ENCODE measurements at regions not wholly inside any gene's neighbourhood (a gene's known extent, or its start where the extent isn't known, plus 50 kb on each side); places are given as distances from the start of the nearest gene placed in this dataset.

DNA sequence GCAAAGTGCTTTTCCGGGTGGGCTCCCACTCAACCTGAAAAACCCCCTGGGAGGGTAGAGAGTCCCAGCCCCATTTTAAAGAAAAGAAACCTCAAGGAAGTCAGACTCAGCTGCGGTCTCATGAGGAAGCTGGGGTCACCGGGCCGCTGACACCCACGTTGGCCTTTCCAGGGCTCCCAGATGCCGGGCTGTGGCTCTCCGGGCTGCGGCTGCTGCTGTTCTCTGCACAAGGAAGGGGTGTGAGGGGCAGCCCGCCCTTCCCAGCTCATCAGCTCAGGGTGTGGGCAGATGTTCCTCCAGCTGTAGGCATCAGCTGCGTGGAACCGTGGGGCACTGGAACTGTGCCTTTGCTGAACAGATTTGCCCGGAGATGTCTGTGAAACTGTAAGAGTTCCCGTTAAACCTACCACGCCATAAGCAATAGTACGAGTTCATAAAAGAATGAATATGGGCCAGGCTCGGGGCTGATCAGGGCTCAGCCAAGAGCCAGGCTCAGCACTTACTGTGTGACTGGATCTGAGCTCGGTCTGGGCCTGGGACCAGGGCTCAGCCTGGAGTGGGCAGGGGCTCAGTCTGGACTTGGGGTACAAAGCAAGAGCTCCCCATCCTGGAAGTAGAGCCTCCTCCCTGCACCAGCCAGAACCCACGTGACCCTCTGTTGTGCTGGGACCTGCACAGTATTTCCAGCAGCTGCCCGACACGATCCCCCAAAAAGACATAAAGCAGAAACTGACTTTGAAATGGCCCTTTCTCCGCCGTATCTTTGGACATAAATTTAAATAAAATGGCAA is 130.2 kb upstream of the PPP1R26 start:
- POLR2A ChIA-PET: no interaction called here
- H3K4me1 ChIP-seq: no peaks in the 10 kb centered on the region
- no peak overlapping the region for H3K27ac Mint-ChIP-seq (ENCODE audit: unreplicated experiment)
- no peaks in the 10 kb centered on the region for H3K27me3 ChIP-seq (replicated peaks; ENCODE audit: control insufficient read depth, insufficient read depth, low read length)
- intact Hi-C loops (cut with micrococcal nuclease; ENCODE audit: unreplicated experiment): loop anchor here (10.0 kb wide), 2 partner anchors 55 to 105 kb away; no protein-coding TSS in a partner anchor
- H3K36me3 ChIP-seq (ENCODE audit: control insufficient read depth, insufficient read depth, low read length): no peaks in the 10 kb centered on the region
- no TSS peak for BruUV-seq (replicated peaks)
- no peaks in the 10 kb centered on the region for H3K9me3 Mint-ChIP-seq (ENCODE audit: unreplicated experiment)
- no peak overlapping the region for H3K4me3 ChIP-seq (ENCODE audit: low read depth, low read length)
- CTCF ChIA-PET: no interaction called here
- DNase-seq: no peak
- no peak overlapping the region for H3K4me3 Mint-ChIP-seq (ENCODE audit: unreplicated experiment)
- H3K36me3 Mint-ChIP-seq (ENCODE audit: insufficient read depth, unreplicated experiment): no peaks in the 10 kb centered on the region
- H3K27me3 Mint-ChIP-seq (ENCODE audit: insufficient read depth, unreplicated experiment): peaks cover 19% of the 10 kb centered on the region
- TF ChIP-seq, protein P1, sequence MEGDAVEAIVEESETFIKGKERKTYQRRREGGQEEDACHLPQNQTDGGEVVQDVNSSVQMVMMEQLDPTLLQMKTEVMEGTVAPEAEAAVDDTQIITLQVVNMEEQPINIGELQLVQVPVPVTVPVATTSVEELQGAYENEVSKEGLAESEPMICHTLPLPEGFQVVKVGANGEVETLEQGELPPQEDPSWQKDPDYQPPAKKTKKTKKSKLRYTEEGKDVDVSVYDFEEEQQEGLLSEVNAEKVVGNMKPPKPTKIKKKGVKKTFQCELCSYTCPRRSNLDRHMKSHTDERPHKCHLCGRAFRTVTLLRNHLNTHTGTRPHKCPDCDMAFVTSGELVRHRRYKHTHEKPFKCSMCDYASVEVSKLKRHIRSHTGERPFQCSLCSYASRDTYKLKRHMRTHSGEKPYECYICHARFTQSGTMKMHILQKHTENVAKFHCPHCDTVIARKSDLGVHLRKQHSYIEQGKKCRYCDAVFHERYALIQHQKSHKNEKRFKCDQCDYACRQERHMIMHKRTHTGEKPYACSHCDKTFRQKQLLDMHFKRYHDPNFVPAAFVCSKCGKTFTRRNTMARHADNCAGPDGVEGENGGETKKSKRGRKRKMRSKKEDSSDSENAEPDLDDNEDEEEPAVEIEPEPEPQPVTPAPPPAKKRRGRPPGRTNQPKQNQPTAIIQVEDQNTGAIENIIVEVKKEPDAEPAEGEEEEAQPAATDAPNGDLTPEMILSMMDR (IDR thresholded peaks at IDR 0.05; ENCODE audit: insufficient read depth in 1 of 2, low read depth in 1 of 2, low read length in 1 of 2, severe bottlenecking in 1 of 2, unreplicated experiment in 1 of 2): no peak
- H3K9me3 ChIP-seq: no peaks in the 10 kb centered on the region
- no peaks in the 10 kb centered on the region for H3K4me1 Mint-ChIP-seq (ENCODE audit: low read depth, unreplicated experiment)

GRCh38 chr9:135350003-135350315 is 129.6 kb upstream of the PPP1R26 start:
- Mint-ChIP-seq H3K9me3 (ENCODE audit: unreplicated experiment) (no peaks in the 10 kb centered on the region), H3K4me3 (ENCODE audit: unreplicated experiment) (no peak overlapping the region), H3K36me3 (ENCODE audit: insufficient read depth, unreplicated experiment) (no peaks in the 10 kb centered on the region), H3K27me3 (ENCODE audit: insufficient read depth, unreplicated experiment) (peaks cover 19% of the 10 kb centered on the region), H3K27ac (ENCODE audit: unreplicated experiment) (no peak overlapping the region), H3K4me1 (ENCODE audit: low read depth, unreplicated experiment) (no peaks in the 10 kb centered on the region)
- no peaks in the 10 kb centered on the region for H3K36me3 ChIP-seq (ENCODE audit: control insufficient read depth, insufficient read depth, low read length)
- DNase-seq: no peak
- CTCF ChIA-PET: no interaction called here
- no TSS peak for BruUV-seq (replicated peaks)
- H3K27me3 ChIP-seq (replicated peaks; ENCODE audit: control insufficient read depth, insufficient read depth, low read length): no peaks in the 10 kb centered on the region
- POLR2A ChIA-PET: no interaction called here
- no peaks in the 10 kb centered on the region for H3K9me3 ChIP-seq
- H3K4me3 ChIP-seq (ENCODE audit: low read depth, low read length): no peak overlapping the region
- TF ChIP-seq, protein P1 (IDR thresholded peaks at IDR 0.05; ENCODE audit: insufficient read depth in 1 of 2, low read depth in 1 of 2, low read length in 1 of 2, severe bottlenecking in 1 of 2, unreplicated experiment in 1 of 2): no peak
- H3K4me1 ChIP-seq: no peaks in the 10 kb centered on the region
- intact Hi-C loops (cut with micrococcal nuclease; ENCODE audit: unreplicated experiment): no loop called here

DNA sequence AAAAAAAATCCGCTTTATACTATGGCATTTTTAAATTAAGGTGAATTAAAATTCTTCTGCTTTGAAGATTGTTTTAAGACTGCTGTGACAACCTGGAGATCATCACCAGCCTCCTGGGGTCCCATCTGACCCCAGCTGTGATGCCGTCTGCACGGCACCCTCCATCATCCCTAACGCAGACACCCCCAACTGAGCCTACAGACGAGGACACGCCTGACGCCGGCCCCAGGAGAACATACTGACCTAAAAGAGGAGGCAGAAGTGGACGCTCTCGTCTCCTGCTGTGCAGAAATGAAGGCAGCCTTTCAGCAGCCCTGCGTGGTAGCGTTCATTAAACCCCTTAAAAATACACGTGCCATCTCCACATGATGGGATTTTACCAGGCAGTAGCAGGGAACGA is 125.6 kb upstream of the PPP1R26 start:
- POLR2A ChIA-PET: no interaction called here
- CTCF ChIA-PET: no interaction called here
- Histone ChIP-seq H3K27me3 (replicated peaks; ENCODE audit: control insufficient read depth, insufficient read depth, low read length) (no peaks in the 10 kb centered on the region), H3K4me3 (ENCODE audit: low read depth, low read length) (no peak overlapping the region), H3K4me1 (no peaks in the 10 kb centered on the region), H3K9me3 (no peaks in the 10 kb centered on the region), H3K36me3 (ENCODE audit: control insufficient read depth, insufficient read depth, low read length) (no peaks in the 10 kb centered on the region)
- no peak overlapping the region for H3K27ac Mint-ChIP-seq (ENCODE audit: unreplicated experiment)
- H3K9me3 Mint-ChIP-seq (ENCODE audit: unreplicated experiment): no peaks in the 10 kb centered on the region
- no TSS peak for BruUV-seq (replicated peaks)
- TF ChIP-seq, protein P1 (IDR thresholded peaks at IDR 0.05; ENCODE audit: insufficient read depth in 1 of 2, low read depth in 1 of 2, low read length in 1 of 2, severe bottlenecking in 1 of 2, unreplicated experiment in 1 of 2): no peak
- no peak for DNase-seq
- H3K4me3 Mint-ChIP-seq (ENCODE audit: unreplicated experiment): no peak overlapping the region
- peaks cover 15% of the 10 kb centered on the region for H3K27me3 Mint-ChIP-seq (ENCODE audit: insufficient read depth, unreplicated experiment)
- no peaks in the 10 kb centered on the region for H3K36me3 Mint-ChIP-seq (ENCODE audit: insufficient read depth, unreplicated experiment)
- intact Hi-C loops (cut with micrococcal nuclease; ENCODE audit: unreplicated experiment): no loop called here
- no peaks in the 10 kb centered on the region for H3K4me1 Mint-ChIP-seq (ENCODE audit: low read depth, unreplicated experiment)

All from Caco-2 (cell line).